NCI-H187 treated with DMSO at 0.1 percent for 48 hours (cell line): ENCODE measurements at regions not wholly inside any gene's neighbourhood (a gene's known extent, or its start where the extent isn't known, plus 50 kb on each side); places are given as distances from the start of the nearest gene placed in this dataset.

Experiments
- DNase-seq: peaks from one replicate; lab custom pipeline; 2025; lab: John Stamatoyannopoulos, UW

GRCh38 chr12:58794859-58795258 is 125.4 kb downstream of the LRIG3 start:
- DNase-seq, result no peak

DNA sequence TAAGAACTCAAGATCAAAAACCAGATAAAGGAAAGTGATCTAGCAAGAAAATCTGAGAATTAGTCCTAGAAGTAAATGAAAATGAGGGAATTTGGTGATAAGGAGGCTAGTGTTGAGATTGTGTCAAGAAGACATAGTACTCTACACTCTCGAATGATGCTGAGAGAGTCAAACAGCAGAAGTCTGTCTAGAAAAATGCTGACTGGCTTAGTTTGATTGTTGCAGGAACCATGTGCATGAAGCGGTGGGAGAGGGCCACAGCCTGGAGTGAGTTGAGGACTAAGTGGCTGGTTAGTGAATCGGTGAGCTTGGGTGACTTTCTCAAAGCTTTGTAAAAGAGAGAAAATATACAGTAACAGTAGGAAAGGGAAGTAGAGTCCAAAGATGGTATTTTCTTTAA is 124.5 kb downstream of the LRIG3 start:
- no peak for DNase-seq

GRCh38 chr12:58801986-58802385 is 118.3 kb downstream of the LRIG3 start:
- no peak for DNase-seq

- DNase-seq, result no peak
Observed at GRCh38 chr12:58803908-58804307, 116.4 kb downstream of the LRIG3 start.

DNA sequence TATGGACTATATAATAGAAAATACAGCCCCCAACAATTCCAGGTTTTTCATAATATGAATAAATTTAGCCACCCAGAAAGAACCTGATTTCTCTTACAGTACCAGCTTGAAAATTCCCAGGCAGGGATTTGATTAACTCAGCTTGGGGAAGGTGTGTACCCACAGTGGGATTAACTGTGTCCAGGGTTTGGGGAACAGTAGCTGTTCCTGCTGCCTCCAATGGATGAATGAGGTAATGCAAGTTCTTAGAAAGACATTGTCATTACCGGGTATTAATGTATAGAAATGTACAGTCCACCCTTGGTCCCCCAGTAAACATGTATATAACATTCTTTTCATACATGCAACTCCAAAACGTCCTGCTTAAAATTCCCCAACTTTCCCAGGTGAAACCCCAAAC is 115.6 kb downstream of the LRIG3 start:
- DNase-seq, result no peak

DNA sequence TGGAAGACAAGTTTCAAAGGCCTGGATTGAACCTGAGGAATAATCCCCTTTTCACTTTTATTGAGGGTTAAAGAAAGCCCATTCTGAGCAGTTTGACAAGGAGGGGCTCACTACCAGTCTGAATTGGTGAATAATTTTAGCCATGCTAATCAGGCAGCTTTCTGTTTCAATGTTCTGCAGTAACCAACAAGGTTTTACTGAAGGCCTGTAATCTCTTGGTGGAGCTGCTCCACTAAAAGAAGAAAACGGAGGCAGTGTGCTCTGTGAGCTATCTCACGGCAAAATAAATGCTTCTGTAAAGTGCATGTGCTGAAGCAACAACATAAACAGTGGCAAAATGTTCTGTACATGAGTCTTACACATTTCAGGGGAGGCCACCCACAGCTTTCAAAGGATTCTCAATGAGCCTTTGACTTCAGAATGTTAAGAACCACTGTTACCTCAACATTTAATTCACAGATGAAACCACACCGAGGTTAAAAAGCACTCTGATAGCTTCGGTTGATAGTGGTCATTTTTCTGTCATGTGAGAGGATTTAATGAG is 111.2 kb downstream of the LRIG3 start:
- DNase-seq, result no peak

GRCh38 chr12:58811346-58811745 is 109.0 kb downstream of the LRIG3 start:
- no peak for DNase-seq

GRCh38 chr12:58812214-58812613 is 108.1 kb downstream of the LRIG3 start:
- no peak for DNase-seq

DNA sequence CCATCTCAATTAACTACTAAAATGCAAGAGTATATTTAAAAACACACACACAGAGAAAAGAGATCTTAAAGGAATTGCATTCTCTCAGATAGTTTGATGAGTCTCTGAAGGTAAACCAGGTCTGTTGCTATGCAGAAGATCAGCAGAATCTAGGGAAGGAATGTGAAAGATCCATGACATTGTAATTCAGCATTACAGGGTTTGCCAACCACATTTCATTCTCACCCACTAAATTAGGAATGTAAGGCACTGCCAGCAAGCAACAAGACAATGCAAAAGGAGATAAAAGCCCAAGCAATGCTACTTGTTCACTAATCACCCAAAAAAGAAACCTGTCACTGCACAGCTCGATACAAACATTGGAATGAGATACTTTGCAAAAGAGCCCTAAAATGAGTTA is 106.3 kb downstream of the LRIG3 start:
- DNase-seq, result no peak

- no peak for DNase-seq
Observed at GRCh38 chr12:58815235-58815634, 105.1 kb downstream of the LRIG3 start.

DNA sequence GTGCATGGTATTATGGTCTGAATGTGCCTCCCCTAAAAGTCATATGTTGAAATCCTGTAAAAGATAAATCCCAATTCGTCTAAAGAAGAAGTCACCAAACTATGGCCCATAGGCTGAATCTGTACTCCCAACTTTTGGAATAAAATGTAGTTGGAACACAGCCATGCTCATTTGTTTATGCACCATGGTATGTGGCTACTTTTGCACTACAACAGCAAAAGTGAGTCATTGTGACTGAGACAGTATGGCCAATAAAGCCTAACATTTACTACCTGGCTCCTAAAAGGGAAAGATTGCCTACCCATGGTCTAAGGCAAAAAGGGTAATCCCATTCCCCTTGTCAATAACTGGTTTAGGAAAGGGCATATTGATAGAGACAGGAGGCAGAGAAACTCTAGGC is 101.8 kb downstream of the LRIG3 start:
- no peak for DNase-seq

DNA sequence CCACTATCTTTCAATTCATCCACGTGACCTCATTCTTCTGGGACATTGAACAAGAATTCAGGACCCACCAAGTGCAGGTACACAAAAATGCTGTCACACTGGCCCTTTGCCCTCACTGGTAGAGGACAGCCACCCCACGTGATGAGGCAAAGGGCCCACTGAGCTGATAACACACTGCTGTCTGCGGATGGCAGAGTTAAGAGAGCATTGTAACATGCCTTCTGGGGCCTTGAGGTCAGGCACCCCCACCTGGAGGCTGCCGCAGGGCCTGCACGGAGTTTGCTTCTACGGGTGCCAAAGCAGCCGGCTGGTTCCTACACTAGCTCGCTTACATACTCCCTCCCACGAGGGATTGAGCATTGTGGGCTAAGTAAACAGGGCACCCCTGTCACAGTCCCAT is 101.0 kb downstream of the LRIG3 start:
- DNase-seq, result no peak

- DNase-seq, result no peak
Observed at GRCh38 chr12:58819985-58820384, 100.3 kb downstream of the LRIG3 start.
